Testis (tissue), 2 donors: ENCODE measurements at regions not wholly inside any gene's neighbourhood (a gene's known extent, or its start where the extent isn't known, plus 50 kb on each side); places are given as distances from the start of the nearest gene placed in this dataset.

Experiments
- DNase-seq: peaks from one replicate; pipeline ENCODE4 v3.0.0-alpha.2; 2019
- H3K27ac ChIP-seq, 2 donors: fragments of 200-600 bp; sonication (generic); one replicate each; pipeline ENCODE4 v1.5.1; 2019
- H3K27me3 ChIP-seq: fragments of 200-600 bp; sonication (generic); one replicate; pipeline ENCODE4 v1.5.1; 2019
- H3K36me3 ChIP-seq: fragments of 200-600 bp; sonication (generic); one replicate; pipeline ENCODE4 v1.5.1; 2017; ENCODE audit warnings: low read depth; ENCODE audit errors: missing control alignments
- H3K4me1 ChIP-seq: fragments of 200-600 bp; sonication (generic); one replicate; pipeline ENCODE4 v1.5.1; 2019
- H3K4me3 ChIP-seq, 2 donors: fragments of 200-600 bp; sonication (generic); one replicate each; pipeline ENCODE4 v1.5.1; 2017 to 2019
- H3K9me3 ChIP-seq: fragments of 200-600 bp; sonication (generic); one replicate; pipeline ENCODE4 v1.5.1; 2017
- POLR2A ChIP-seq: fragments of 450-650 bp; IDR thresholded peaks from one replicate; pipeline ENCODE4 v1.6.1; 2017; ENCODE audit warnings: antibody characterized with exemption, mild to moderate bottlenecking, moderate library complexity
- WGBS, 2 donors: methylation state at CpG; one replicate each; pipeline ENCODE4 v1.1.5; 2018; 5-methylcytosine and 5-hydroxymethylcytosine counted together
- intact Hi-C: fragments of 100-400 bp; cut with DNase I; formaldehyde crosslinking; loops from one replicate; pipeline ENCODE4 v1.15.1; 2023; ENCODE audit warnings: low total_unique reads
- TF ChIP-seq, protein P1 (sequence below), 3 experiments: fragments of 450-650 bp in 2 of 3; fragments of 200-600 bp in 1 of 3; sonication (generic) in 1 of 3; IDR thresholded peaks; one replicate each; pipeline ENCODE4 v1.5.1; 2016 to 2019; ENCODE audit warnings: antibody characterized with exemption in 3 of 3, mild to moderate bottlenecking in 2 of 3, moderate library complexity in 1 of 3

DNA sequence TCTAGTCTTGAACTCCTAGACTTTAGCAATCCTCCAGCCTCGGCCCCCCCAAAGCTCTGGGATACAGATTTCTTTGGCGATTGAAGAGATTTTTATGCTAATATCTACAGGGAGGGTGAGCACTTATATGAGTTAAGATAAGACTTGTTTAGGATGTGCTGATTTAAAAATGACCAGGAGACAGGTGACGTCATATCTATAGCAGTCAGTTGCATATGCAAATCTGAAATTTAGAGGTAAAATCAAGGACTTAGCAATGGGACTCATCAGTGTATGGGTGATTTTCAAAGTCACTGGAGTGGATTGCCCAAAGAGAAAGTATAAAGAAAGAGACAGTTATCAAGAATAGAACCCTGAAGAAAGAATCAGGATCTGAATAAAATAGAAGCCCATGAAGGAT is 394.5 kb downstream of the ADGRL2 start:
- no peak for DNase-seq
- intact Hi-C loops: no loop called here
- 94 to 97% methylated on average over 3 of the region's 3 CpGs for WGBS, 2 donors
- TF ChIP-seq POLR2A: no peak
- TF ChIP-seq, protein P1, sequence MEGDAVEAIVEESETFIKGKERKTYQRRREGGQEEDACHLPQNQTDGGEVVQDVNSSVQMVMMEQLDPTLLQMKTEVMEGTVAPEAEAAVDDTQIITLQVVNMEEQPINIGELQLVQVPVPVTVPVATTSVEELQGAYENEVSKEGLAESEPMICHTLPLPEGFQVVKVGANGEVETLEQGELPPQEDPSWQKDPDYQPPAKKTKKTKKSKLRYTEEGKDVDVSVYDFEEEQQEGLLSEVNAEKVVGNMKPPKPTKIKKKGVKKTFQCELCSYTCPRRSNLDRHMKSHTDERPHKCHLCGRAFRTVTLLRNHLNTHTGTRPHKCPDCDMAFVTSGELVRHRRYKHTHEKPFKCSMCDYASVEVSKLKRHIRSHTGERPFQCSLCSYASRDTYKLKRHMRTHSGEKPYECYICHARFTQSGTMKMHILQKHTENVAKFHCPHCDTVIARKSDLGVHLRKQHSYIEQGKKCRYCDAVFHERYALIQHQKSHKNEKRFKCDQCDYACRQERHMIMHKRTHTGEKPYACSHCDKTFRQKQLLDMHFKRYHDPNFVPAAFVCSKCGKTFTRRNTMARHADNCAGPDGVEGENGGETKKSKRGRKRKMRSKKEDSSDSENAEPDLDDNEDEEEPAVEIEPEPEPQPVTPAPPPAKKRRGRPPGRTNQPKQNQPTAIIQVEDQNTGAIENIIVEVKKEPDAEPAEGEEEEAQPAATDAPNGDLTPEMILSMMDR (IDR thresholded peaks at IDR 0.05): no peak
- no peaks in the 10 kb centered on the region for H3K4me1 ChIP-seq
- H3K36me3 ChIP-seq: no peaks in the 10 kb centered on the region
- H3K9me3 ChIP-seq: no peaks in the 10 kb centered on the region
- H3K4me3 ChIP-seq: no peak overlapping the region
- H3K27ac ChIP-seq: no peak overlapping the region
- no peaks in the 10 kb centered on the region for H3K27me3 ChIP-seq

DNA sequence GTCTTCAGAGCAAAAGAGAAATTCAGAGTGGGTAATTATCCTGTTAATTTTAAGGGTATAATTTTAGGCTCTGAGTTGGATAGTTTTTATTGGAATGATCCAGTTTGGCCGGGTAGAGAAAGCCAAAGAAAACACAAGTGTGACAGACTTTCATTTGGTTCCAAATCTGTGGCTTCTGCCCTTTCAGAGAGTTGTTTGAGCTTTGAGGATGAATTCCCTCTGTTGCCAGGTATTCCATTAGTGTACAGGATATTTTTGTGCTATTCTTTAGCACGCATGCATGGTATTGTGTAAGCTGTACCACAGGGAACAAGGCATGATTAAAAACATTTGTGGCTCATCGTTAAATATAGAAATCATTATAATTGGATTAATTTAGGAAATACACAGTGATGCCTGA is 384.4 kb downstream of the ADGRL2 start:
- intact Hi-C loops: no loop called here

DNA sequence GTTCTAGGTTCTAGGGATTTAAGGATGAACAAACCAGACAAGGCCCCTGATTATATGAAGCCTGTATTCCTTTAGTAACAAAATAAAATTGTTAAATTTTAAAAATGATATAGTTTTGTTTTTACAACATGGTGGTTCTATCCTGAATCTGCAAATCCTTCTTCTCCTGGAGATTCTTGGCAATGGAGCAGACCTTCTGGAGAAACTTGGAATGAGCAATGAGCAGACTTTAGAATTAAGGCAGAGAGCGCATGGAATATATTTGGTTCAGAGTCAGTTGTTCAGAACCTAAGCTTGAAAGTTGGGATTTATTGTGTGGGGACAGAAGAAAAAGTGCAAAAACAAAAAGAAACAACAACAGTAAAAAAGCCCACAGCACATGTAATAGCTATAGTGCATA is 381.1 kb downstream of the ADGRL2 start:
- 97 to 100% methylated on average over 1 of the region's 1 CpG for WGBS, 2 donors
- no peak for DNase-seq

More for the DNA sequence above, 384.4 kb downstream of the ADGRL2 start:
- TF ChIP-seq, protein P1 (IDR thresholded peaks at IDR 0.05): no peak
- TF ChIP-seq POLR2A: no peak
- Histone ChIP-seq H3K9me3 (no peaks in the 10 kb centered on the region), H3K27ac (no peak overlapping the region), H3K4me3 (no peak overlapping the region), H3K36me3 (no peaks in the 10 kb centered on the region), H3K27me3 (no peaks in the 10 kb centered on the region), H3K4me1 (no peaks in the 10 kb centered on the region)
- WGBS, 2 donors: 55 to 59% methylated on average over 3 of the region's 3 CpGs
- no peak for DNase-seq

GRCh38 chr1:82179131-82179530 is 378.4 kb downstream of the ADGRL2 start:
- no peaks in the 10 kb centered on the region for H3K9me3 ChIP-seq
- H3K27me3 ChIP-seq: no peaks in the 10 kb centered on the region
- H3K4me3 ChIP-seq: no peak overlapping the region
- no peaks in the 10 kb centered on the region for H3K4me1 ChIP-seq
- H3K36me3 ChIP-seq: no peaks in the 10 kb centered on the region
- no peak overlapping the region for H3K27ac ChIP-seq
- no peak for DNase-seq
- TF ChIP-seq, protein P1 (IDR thresholded peaks at IDR 0.05): no peak
- no peak for TF ChIP-seq POLR2A
- intact Hi-C loops: no loop called here

More for the DNA sequence above, 381.1 kb downstream of the ADGRL2 start:
- TF ChIP-seq, protein P1 (IDR thresholded peaks at IDR 0.05): no peak
- TF ChIP-seq POLR2A: no peak
- Histone ChIP-seq H3K36me3 (no peaks in the 10 kb centered on the region), H3K27me3 (no peaks in the 10 kb centered on the region), H3K4me1 (no peaks in the 10 kb centered on the region), H3K27ac (no peak overlapping the region), H3K9me3 (no peaks in the 10 kb centered on the region), H3K4me3 (no peak overlapping the region)
- intact Hi-C loops: no loop called here

DNA sequence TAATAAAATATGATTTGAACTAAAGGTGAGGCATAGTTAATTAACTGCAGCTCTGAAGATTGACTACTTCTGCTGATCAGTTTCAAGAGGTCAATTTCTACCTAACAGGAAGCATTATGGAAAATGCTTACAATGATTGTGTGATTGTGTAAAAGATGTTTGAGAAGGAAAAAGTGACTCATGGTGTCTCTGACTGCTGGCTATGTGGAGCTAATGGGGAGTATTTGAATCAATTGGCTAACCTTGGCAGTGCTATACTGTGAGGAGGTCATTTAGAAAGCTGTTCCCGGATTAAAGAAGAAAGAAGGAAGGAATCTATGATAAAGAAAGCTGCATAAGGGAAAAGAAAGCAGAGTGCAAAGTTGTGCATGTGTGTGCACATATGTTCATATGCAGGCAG is 376.5 kb downstream of the ADGRL2 start:
- no peak for DNase-seq
- Histone ChIP-seq H3K27me3 (no peaks in the 10 kb centered on the region), H3K27ac (no peak overlapping the region), H3K4me3 (no peak overlapping the region), H3K9me3 (no peaks in the 10 kb centered on the region), H3K36me3 (no peaks in the 10 kb centered on the region), H3K4me1 (no peaks in the 10 kb centered on the region)
- intact Hi-C loops: no loop called here
- TF ChIP-seq, protein P1 (IDR thresholded peaks at IDR 0.05): no peak
- TF ChIP-seq POLR2A: no peak
- WGBS, 2 donors: 51 to 59% methylated on average over 1 of the region's 1 CpG
